Right lobe of liver (tissue), 6 donors: ENCODE measurements at regions not wholly inside any gene's neighbourhood (a gene's known extent, or its start where the extent isn't known, plus 50 kb on each side); places are given as distances from the start of the nearest gene placed in this dataset.

Source experiments
- ATAC-seq, 4 donors: fragments of 200-7000 bp; cut with Tn5 transposase; one replicate each; pipeline ENCODE4 v1.9.1; 2020; ENCODE audit warnings: mild to moderate bottlenecking in 4 of 4, moderate library complexity in 4 of 4
- DNase-seq, 3 donors: peaks; one replicate each; pipeline ENCODE4 v3.0.0-alpha.2; 2020
- H3K27ac ChIP-seq, 3 donors: fragments of 200-600 bp; one replicate each; pipeline ENCODE4 v1.8.0; 2022
- H3K27me3 ChIP-seq, 2 donors: fragments of 200-600 bp; one replicate each; pipeline ENCODE4 v1.8.0; 2022
- H3K36me3 ChIP-seq, 4 donors: fragments of 200-600 bp; sonication (generic) in 1 of 4; one replicate each; pipeline versions ENCODE4 v1.5.1 to v1.8.0; 2017 to 2022; ENCODE audit warnings: control low read depth in 1 of 4
- H3K4me1 ChIP-seq, 4 donors: fragments of 200-600 bp; sonication (generic) in 1 of 4; one replicate each; pipeline versions ENCODE4 v1.5.1 to v1.8.0; 2017 to 2022; ENCODE audit warnings: control low read depth in 1 of 4
- H3K4me3 ChIP-seq, 3 donors: fragments of 200-600 bp; one replicate each; pipeline ENCODE4 v1.8.0; 2022
- H3K9me3 ChIP-seq, 4 donors: fragments of 200-600 bp; sonication (generic) in 1 of 4; one replicate each; pipeline versions ENCODE4 v1.5.1 to v1.8.0; 2017 to 2022; ENCODE audit warnings: control low read depth in 1 of 4
- POLR2A ChIP-seq: fragments of 450-650 bp; IDR thresholded peaks from one replicate; pipeline ENCODE4 v1.6.1; 2017; ENCODE audit warnings: antibody characterized with exemption, mild to moderate bottlenecking
- WGBS: methylation state at CpG from one replicate; pipeline ENCODE4 v1.1.6; 2018; ENCODE audit warnings: low coverage, low lambda C conversion rate; ENCODE audit not compliant: insufficient coverage; ENCODE audit errors: missing lambda C conversion rate; 5-methylcytosine and 5-hydroxymethylcytosine counted together
- intact Hi-C, 2 donors: fragments of 100-400 bp; cut with DNase I; formaldehyde crosslinking; loops; one replicate each; pipeline versions ENCODE4 v1.11.2 to v1.14.1; 2022
- TF ChIP-seq, protein P1 (sequence below), 4 donors: fragments of 200-600 bp in 3 of 4; fragments of 450-650 bp in 1 of 4; IDR thresholded peaks; one replicate each; pipeline versions ENCODE4 v1.5.1 to v1.8.0; 2016 to 2022; ENCODE audit warnings: antibody characterized with exemption in 4 of 4, mild to moderate bottlenecking in 2 of 4
- donor health status: DM: no; HTN: yes; CAD: no.
- donor health status: DM: no; HTN: no; CAD: no.
- donor health status: DM: no; HTN: no; CAD: no.
- donor health status: DM: no; HTN: yes; CAD: no.
- donor health status: DM: no; HTN: yes; CAD: no.

DNA sequence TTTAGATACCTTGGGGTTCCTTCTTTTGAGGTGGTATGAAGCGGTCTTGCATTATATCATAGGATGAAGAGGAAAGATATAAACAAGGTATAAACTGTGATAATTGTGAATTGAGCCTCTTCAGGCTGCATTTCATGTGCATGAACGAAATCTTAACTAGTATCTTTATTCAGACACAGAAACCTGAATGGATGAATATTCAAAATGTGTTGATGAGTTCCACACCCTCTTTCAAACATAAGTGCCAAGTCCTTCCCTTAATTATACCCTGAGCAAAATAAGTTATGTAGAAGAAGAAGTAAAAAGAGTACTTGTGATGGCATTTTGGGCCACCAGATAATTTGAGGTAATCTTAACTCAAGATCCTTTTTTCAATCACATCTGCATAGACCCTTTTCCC, 103.1 kb upstream of the CFAP20DC start:
- DNase-seq = no peak
- no peak overlapping the region for H3K27ac ChIP-seq
- no peaks in the 10 kb centered on the region for H3K4me1 ChIP-seq
- no peak for ATAC-seq
- H3K4me3 ChIP-seq = no peak overlapping the region
- WGBS = 52% methylated on average over 2 of the region's 2 CpGs
- intact Hi-C loops = no loop called here
- no peaks in the 10 kb centered on the region for H3K36me3 ChIP-seq
- TF ChIP-seq, protein P1, sequence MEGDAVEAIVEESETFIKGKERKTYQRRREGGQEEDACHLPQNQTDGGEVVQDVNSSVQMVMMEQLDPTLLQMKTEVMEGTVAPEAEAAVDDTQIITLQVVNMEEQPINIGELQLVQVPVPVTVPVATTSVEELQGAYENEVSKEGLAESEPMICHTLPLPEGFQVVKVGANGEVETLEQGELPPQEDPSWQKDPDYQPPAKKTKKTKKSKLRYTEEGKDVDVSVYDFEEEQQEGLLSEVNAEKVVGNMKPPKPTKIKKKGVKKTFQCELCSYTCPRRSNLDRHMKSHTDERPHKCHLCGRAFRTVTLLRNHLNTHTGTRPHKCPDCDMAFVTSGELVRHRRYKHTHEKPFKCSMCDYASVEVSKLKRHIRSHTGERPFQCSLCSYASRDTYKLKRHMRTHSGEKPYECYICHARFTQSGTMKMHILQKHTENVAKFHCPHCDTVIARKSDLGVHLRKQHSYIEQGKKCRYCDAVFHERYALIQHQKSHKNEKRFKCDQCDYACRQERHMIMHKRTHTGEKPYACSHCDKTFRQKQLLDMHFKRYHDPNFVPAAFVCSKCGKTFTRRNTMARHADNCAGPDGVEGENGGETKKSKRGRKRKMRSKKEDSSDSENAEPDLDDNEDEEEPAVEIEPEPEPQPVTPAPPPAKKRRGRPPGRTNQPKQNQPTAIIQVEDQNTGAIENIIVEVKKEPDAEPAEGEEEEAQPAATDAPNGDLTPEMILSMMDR (IDR thresholded peaks at IDR 0.05) = no peak
- no peak for TF ChIP-seq POLR2A
- no peaks in the 10 kb centered on the region for H3K27me3 ChIP-seq
- no peaks in the 10 kb centered on the region for H3K9me3 ChIP-seq

DNA sequence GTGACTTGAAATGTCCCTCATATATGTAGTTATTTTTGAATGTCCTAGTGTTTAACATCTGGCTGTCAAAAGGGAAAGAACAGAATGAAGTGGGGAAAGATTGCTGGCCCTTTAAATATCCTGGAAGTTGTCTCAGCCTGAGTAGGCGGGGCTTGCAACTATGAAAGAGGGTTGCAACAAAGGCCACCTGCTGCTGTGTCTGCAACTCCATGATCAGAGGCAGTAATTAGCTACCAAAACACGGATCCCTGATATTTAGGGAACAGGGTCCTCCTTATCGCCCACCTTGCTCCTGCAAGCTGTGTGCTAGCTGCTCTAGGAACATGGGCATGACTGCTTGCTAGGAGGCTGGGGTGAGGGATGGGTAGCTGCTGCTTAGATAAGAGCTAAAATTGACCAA, 100.2 kb upstream of the CFAP20DC start:
- Histone ChIP-seq H3K9me3 (no peaks in the 10 kb centered on the region), H3K27ac (no peak overlapping the region), H3K4me3 (no peak overlapping the region), H3K4me1 (no peaks in the 10 kb centered on the region), H3K27me3 (no peaks in the 10 kb centered on the region), H3K36me3 (no peaks in the 10 kb centered on the region)
- intact Hi-C loops = no loop called here
- ATAC-seq (no peak), DNase-seq (no peak)
- TF ChIP-seq, protein P1 (IDR thresholded peaks at IDR 0.05) = no peak
- no peak for TF ChIP-seq POLR2A
- 43% methylated on average over 2 of the region's 3 CpGs for WGBS

DNA sequence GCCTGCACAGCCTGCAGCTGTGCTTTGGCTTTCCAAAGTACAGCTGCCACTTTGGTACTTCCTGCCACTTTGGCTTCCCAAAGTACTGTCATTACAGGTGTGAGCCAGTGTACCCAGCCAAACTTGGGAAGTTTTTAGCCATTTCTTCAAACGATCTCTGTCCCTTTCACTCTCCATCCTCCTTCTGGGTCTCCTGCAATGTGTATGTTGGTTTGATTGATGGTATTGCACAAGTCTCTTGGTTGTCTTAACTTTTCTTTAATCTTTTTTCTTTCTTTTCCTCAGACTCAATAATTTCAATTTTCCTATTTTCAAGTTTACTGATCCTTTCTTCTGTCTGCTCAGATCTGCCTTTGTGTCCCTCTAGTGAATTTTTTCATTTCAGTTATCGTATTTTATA, 99.3 kb upstream of the CFAP20DC start:
- no peak for ATAC-seq
- H3K27me3 ChIP-seq = no peaks in the 10 kb centered on the region
- H3K9me3 ChIP-seq = no peaks in the 10 kb centered on the region
- H3K4me3 ChIP-seq = no peak overlapping the region
- no peak for DNase-seq
- TF ChIP-seq, protein P1 (IDR thresholded peaks at IDR 0.05) = no peak
- no peak for TF ChIP-seq POLR2A
- H3K27ac ChIP-seq = no peak overlapping the region
- no peaks in the 10 kb centered on the region for H3K4me1 ChIP-seq
- intact Hi-C loops = no loop called here
- no peaks in the 10 kb centered on the region for H3K36me3 ChIP-seq
- 65% methylated on average over 2 of the region's 2 CpGs for WGBS

DNA sequence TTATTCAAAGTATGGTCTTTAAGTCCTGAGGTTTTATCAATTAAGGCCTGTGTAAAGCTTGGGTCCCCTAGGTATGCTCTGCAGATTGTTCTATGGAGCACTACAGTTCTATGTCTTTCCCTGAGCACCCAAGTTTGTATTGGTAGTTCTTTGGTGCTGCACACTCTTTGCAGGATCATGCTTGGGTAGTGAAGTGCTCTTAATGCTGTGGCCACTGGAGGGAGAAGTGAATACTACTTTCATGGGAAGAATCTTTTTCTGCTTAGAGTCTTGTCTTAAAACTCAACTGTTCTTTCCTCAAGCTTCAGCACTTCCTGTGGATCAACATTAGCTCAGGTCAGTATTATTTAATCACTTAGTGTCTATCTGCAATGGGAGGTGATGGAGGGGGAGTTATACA, 93.6 kb upstream of the CFAP20DC start:
- Histone ChIP-seq H3K27ac (no peak overlapping the region), H3K4me3 (no peak overlapping the region), H3K9me3 (no peaks in the 10 kb centered on the region), H3K27me3 (no peaks in the 10 kb centered on the region), H3K36me3 (no peaks in the 10 kb centered on the region), H3K4me1 (no peaks in the 10 kb centered on the region)
- TF ChIP-seq, protein P1 (IDR thresholded peaks at IDR 0.05) = no peak
- no peak for TF ChIP-seq POLR2A
- no peak for DNase-seq
- intact Hi-C loops = no loop called here
- no peak for ATAC-seq

DNA sequence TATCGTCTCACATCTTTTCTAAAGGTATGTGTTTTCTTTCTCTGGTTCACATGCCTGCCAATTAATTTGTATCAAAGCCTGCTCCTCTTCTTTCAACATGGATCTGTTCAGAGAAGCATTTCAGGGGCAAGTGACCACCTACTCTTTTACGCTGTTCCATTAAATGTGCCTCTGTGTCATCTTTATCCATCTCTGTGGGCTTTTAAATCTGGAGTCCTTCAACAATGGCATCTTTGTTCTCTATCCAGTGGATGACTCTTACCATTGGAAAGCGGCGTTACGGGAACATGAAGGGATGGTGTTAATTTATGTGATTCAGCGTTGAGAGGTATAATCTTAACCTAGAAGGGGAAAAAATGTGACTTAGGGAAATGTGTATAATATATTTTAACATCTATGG, 92.7 kb upstream of the CFAP20DC start:
- no peak overlapping the region for H3K27ac ChIP-seq
- 76% methylated on average over 6 of the region's 6 CpGs for WGBS
- ATAC-seq (no peak), DNase-seq (no peak)
- H3K4me1 ChIP-seq = no peaks in the 10 kb centered on the region
- H3K9me3 ChIP-seq = no peaks in the 10 kb centered on the region
- no peak for TF ChIP-seq POLR2A
- TF ChIP-seq, protein P1 (IDR thresholded peaks at IDR 0.05) = no peak
- H3K4me3 ChIP-seq = no peak overlapping the region
- no peaks in the 10 kb centered on the region for H3K27me3 ChIP-seq
- intact Hi-C loops = no loop called here
- no peaks in the 10 kb centered on the region for H3K36me3 ChIP-seq
